ENCODE measurements at regions not wholly inside any gene's neighbourhood (a gene's known extent, or its start where the extent isn't known, plus 50 kb on each side); places are given as distances from the start of the nearest gene placed in this dataset.
"Not testable (repeated sequence)": the region's sequence is repeated elsewhere in the genome, so short reads cannot be mapped to it uniquely, and the experiment has no call there.

DNA sequence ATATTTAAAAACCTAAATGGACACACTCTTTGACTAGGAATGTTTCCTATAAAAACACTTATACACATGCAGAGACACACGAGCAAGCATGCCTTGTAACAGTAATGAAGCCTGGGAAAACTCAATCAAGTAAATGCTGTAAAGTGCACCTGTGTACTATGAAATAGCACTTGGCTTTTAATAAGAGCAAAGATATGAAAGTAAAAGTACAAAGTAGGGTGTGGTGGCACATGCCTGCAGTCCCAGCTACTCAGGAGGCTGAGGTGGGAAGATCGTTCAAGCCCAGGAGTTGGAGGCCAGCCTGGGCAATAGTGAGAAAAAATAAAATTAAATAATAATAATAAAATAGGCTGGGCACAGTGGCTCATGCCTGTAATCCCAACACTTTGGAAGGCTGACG is 166.9 kb upstream of the GRK3 start:
- no peak for DNase-seq

DNA sequence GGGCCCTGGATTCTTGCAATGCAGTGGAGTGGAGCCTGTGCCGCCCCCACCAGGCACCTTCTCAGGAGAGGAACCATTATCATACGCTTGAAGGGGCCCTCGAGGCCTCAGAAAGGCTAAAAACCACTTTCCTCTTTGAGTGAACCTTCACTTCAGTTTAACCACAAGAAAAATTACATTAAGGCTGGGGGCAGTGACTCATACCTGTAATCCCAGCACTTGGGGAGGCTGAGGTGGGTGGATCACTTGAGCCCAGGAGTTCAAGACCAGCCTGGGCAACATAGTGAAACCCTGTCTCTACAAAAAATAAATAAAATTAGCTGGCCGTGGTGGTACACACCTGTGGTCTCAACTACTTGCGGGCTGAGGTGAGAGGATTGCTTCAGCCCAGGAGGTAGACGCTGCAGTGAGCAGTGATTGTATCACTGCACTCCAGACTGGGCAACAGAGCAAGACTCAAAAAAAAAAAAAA is 165.8 kb upstream of the GRK3 start:
- DNase-seq: not testable (repeated sequence)

DNA sequence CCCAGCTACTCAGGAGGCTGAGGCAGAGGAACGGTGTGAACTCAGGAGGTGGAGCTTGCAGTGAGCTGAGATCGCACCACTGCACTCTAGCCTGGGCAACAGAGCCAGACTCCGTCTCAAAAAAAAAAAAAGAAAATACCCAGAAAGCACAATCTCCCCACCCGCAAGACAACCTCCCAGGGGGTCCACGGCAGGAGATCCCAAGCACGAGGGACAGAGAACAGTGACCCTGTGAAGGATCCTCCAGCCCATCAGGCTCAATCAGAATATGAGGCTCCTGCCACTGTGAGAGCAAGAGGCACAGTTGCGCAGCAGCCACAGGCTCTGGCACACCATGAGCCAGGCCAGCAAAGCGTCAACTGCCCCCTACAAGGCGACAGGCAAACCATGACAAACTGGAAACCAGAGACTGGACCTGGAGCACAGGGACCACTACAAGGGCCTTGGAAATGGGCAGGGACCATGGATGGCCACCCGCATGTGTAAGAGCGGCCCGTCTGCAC is 164.8 kb upstream of the GRK3 start:
- DNase-seq: no peak

- DNase-seq: no peak
These were observed 162.3 kb upstream of the GRK3 start for GRCh38 chr22:25402160-25402500.

- no peak for DNase-seq
These were observed 161.8 kb upstream of the GRK3 start for GRCh38 chr22:25402501-25403283.

DNA sequence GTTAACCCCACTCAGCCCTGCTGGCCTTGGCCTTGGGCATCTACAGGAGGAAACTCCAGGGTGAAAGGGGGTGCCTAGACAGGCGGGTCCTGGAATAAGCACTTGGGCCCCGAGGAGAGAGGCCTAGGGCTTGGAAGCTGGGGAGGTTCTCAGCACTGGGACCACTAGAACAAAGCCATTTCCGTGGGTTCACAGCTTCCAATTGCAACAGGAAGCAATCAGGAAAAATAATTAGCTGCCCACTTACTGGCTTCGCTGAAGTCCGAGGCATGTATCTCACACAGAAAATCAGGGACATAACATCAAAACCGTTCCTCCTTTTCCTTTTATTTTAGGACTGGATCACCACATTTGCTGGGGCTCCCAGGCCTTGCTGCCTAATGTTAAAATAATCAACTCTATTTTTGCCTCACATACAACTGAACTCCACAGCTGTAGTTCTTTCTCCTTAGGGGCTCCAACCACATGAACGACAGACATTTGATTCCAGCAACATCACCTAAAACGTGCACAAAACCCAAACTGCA is 161.1 kb upstream of the GRK3 start:
- no peak for DNase-seq

DNA sequence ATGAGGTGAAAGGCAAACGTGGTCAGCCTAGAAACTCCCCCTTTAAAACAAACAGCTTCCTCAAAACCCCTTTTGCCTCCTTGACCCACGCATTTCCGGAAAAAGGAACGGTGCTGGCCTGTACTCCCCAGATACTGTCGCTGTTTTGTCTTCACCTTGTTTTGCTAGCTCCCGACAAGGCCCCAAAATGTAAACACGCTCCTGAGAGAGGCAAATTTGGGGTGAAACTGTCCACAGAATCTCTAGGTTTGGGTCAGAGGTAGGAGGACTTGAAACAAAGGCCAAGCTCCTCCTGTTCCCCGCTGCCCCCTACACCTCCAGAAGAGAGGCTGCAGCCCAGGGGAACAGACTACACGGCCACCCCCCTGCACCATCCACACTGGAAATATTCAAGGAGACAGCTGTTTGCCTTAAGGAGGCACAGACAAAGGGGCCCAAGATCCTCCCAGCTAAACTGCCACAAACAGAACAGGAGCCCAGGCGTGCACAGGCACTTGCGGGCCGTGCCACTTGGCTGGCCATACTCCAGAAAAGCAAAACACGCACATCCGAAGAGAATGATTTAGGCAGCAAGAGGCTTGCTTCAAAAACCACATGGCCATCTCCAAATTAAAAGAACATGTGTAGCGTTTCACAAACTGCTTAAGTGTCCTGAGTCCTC is 160.5 kb upstream of the GRK3 start:
- no peak for DNase-seq

GRCh38 chr22:25404556-25404927 is 159.9 kb upstream of the GRK3 start:
- DNase-seq: no peak

DNA sequence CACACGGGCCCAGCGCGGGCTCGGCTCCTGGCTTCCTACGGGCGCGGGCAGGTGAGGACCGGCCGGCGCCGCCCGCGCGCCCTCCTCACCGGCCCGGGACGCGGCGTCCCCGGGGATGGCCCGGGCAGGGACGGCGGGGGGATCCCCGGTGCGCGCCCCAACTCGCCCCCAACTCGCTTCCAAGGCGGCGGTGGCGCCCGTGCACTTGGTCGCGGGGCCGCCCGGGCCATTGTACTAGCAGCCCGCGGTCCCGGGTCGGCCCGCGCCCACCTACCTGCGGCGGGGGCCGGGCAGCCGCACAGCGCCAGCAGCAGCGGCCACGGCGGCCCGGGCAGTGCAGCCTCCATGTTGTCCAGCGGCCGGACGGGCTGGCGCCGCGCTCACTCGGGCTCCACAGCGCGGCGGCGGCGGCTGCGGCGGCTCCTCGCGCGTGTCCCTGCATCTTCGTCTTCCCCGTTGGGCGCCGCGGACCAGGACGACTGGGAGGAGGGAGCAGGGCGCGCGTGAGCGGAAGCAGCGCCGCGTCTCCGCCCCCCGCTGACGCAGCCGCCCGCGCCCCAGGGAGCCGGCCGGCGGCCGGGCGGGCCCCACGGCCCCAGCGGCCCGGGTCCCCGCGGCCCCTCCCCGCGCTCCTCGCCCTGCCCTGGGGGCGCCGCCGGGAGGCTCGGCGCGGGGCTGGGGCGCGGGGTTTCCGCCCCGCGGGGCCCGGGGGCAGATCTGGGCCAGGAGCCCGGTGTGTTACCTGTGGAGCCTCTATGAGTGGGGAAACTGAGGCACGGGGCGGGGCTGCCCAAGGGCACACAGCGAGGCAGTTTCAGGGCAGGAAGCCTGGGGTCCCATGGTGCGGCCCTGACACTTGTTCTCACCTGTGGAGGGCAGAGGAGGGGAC is 159.3 kb upstream of the GRK3 start:
- peak; percentile 49 for DNase-seq

GRCh38 chr22:25405841-25406509 is 158.5 kb upstream of the GRK3 start:
- DNase-seq: no peak

DNA sequence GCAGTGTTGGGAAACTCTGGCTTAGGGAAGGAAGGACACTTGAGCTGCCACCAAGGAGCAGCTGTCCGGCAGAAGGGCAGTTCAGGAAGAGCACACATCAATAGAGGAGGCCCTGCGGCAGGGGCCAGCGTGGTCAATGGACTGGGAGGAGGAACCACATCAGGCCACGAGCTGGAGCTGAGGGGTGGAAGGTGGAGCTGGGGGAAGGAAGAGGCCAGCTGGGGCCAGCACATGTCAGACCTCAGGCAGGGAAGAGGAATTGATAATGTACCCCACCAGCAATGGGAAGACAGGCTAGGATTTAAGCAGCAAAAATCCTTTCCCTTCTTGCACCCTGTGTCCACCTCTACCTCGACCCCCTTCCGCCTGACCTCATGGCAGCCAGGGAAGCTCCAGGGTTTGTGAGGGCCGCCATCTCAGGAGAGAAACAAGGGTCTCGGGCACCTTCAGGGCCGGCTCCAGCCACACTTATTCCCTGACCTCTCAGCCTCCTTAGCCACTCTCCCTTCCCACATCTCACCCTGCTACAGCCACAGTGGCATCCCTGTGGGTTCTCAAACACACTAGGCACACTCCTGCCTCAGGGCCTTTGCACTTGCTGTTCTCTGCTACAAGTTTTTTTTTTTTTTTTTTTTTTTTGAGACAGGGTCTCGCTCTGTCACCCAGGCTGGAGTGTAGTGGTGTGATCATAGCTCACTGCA is 157.8 kb upstream of the GRK3 start:
- DNase-seq: no peak

GRCh38 chr22:25407226-25407858 is 157.1 kb upstream of the GRK3 start:
- DNase-seq: no peak

DNA sequence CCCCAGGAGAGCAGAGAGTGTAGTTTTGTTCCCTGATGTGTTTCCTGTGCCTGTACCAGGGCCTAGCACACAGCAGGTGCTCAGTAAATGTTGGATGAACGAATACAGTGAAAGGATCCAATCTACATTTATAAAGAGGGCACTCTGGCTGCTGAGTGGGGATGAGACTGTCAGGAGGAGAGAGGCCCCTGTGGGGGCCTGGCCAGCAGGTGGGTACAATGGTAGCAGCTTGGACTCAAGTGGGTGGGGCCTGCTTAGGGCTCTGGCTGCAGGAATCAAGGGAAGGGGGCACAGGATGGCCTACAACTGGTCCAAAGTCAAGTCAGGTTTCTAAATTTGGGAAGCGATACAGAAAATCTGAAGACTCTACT is 156.6 kb upstream of the GRK3 start:
- no peak for DNase-seq

DNA sequence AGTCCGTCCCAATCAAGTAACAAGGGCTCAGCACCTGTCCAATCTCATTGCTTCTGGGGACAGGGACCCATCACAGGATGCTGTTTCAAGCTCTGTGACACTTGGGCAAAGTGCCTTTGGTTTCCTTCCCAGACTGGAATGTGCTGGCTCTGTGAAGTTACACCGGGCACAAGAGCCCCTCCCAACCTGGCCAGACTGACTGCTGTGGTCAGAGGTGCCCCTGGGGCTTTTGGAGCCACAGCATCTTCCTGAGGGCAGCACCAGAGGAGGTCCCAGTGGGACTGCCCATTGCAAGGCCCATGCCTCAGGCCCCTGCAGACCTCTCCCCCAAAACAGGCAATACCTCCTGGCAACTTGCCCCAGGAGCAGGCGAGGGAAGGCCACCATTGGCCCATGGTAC is 155.2 kb upstream of the GRK3 start:
- DNase-seq: no peak

- DNase-seq: no peak
These were observed 153.6 kb upstream of the GRK3 start for GRCh38 chr22:25410849-25411248.

- DNase-seq: no peak
These were observed 150.9 kb upstream of the GRK3 start for GRCh38 chr22:25413620-25414019.

- not testable (repeated sequence) for DNase-seq
These were observed 148.7 kb upstream of the GRK3 start for GRCh38 chr22:25415731-25416130.

DNA sequence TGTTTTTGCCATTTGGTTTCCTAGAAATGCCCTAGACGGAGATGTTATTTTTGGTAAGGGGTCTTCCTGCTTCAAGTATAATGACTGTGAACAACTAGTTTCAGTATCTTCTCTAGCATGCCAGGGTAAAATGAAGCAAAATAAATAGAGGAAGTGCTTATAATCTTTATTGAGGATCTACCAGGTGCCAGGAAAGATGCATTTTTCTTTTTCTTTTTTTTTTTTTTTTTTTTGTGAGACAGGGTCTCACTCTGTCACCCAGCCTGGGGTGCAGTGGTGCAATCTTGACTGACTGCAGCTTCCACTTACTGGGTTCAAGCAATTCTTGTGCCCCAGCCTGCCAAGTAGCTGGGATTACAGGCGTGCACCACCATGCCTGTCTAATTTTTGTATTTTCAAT is 146.6 kb upstream of the GRK3 start:
- not testable (repeated sequence) for DNase-seq

GRCh38 chr22:25419247-25420113 is 145.0 kb upstream of the GRK3 start:
- DNase-seq: no peak

DNA sequence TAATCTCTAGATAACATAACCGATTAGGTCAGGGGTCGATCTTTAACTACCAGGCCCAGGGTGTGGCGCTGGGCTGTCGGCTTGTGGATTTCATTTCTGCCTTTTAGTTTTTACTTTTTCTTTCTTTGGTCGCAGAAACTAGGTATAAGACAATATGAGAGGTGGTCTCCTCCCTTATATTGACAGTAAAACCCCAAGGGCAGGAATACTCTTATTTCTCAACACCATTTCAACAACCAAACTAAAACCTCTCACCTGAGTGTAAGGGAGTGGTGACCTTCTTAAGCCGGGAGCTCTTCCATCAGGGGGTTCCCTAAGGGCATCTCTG is 144.4 kb upstream of the GRK3 start:
- DNase-seq: not testable (repeated sequence)

DNA sequence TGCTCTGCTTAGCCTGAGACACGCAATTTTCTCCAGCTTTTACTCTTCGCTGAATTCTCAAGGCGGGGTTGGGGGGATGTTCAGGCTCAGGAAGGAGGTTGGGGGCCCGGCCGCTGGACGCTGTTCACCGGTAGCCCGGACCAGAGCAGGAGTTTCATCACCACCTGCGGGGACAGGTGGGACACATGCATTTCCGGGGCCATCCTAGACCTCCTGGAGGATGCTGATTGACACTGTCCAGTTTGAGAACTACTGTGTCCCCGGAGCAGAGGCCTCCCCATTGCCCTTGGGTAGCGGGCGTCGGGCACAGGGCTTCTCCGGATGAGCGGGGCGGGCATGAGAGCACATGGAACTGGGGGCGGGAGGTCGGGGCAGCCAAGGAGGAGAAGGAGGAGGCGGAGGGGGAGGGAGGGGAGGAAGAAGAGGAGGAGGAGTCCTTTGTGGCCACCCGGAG is 144.0 kb upstream of the GRK3 start:
- DNase-seq: no peak
